ENCODE measurements at regions not wholly inside any gene's neighbourhood (a gene's known extent, or its start where the extent isn't known, plus 50 kb on each side); places are given as distances from the start of the nearest gene placed in this dataset.

- H3K4ac ChIP-seq (ENCODE audit: low read depth, low read length) = no peak overlapping the region
- no peaks in the 10 kb centered on the region for H3K27me3 ChIP-seq (ENCODE audit: insufficient read depth, low read length, poor library complexity)
- H3K23ac ChIP-seq (ENCODE audit: low read length) = no peak overlapping the region
- no peak overlapping the region for H2BK120ac ChIP-seq (ENCODE audit: low read depth, low read length)
- no peaks in the 10 kb centered on the region for H3K4me1 ChIP-seq (ENCODE audit: control insufficient read depth, low read depth, low read length)
- H2BK15ac ChIP-seq (replicated peaks; ENCODE audit: low read depth) = no peak overlapping the region
- H2AK5ac ChIP-seq (ENCODE audit: low read length) = no peak overlapping the region
- H3K79me2 ChIP-seq (ENCODE audit: control insufficient read depth, insufficient read depth, low read length) = no peaks in the 10 kb centered on the region
- no peak overlapping the region for H3K9ac ChIP-seq (ENCODE audit: low read length)
- no peak overlapping the region for H3K4me3 ChIP-seq (ENCODE audit: low read length)
- H4K5ac ChIP-seq (ENCODE audit: low read length) = no peak overlapping the region
- H3K4me2 ChIP-seq (ENCODE audit: low read length) = no peak overlapping the region
- H4K8ac ChIP-seq (ENCODE audit: low read depth, low read length) = no peak overlapping the region
- no peaks in the 10 kb centered on the region for H3K79me1 ChIP-seq (ENCODE audit: low read length)
- H2BK5ac ChIP-seq (ENCODE audit: low read length) = no peak overlapping the region
- no peaks in the 10 kb centered on the region for H3K36me3 ChIP-seq (ENCODE audit: control insufficient read depth, insufficient read depth, low read length)
- no peak overlapping the region for H3K27ac ChIP-seq (ENCODE audit: low read depth, low read length)
- no peak for DNase-seq
- no CpG with 5 or more reads among the region's 1 CpG for WGBS (ENCODE audit: extremely low coverage, insufficient coverage, low lambda C conversion rate)
- H3K56ac ChIP-seq (ENCODE audit: low read length) = no peak overlapping the region
- H3K18ac ChIP-seq (ENCODE audit: low read length) = no peak overlapping the region
Observed at GRCh38 chr7:115775981-115776380, 254.6 kb downstream of the TFEC start.

- H3K79me2 ChIP-seq (ENCODE audit: control insufficient read depth, insufficient read depth, low read length) = no peaks in the 10 kb centered on the region
- no peak overlapping the region for H3K4ac ChIP-seq (ENCODE audit: low read depth, low read length)
- H3K56ac ChIP-seq (ENCODE audit: low read length) = no peak overlapping the region
- no peaks in the 10 kb centered on the region for H3K27me3 ChIP-seq (ENCODE audit: insufficient read depth, low read length, poor library complexity)
- H2BK120ac ChIP-seq (ENCODE audit: low read depth, low read length) = no peak overlapping the region
- no peak overlapping the region for H3K9ac ChIP-seq (ENCODE audit: low read length)
- H3K18ac ChIP-seq (ENCODE audit: low read length) = no peak overlapping the region
- H3K4me1 ChIP-seq (ENCODE audit: control insufficient read depth, low read depth, low read length) = no peaks in the 10 kb centered on the region
- H2BK15ac ChIP-seq (replicated peaks; ENCODE audit: low read depth) = no peak overlapping the region
- H3K4me3 ChIP-seq (ENCODE audit: low read length) = no peak overlapping the region
- H3K79me1 ChIP-seq (ENCODE audit: low read length) = no peaks in the 10 kb centered on the region
- H3K36me3 ChIP-seq (ENCODE audit: control insufficient read depth, insufficient read depth, low read length) = no peaks in the 10 kb centered on the region
- H3K23ac ChIP-seq (ENCODE audit: low read length) = no peak overlapping the region
- H3K4me2 ChIP-seq (ENCODE audit: low read length) = no peak overlapping the region
- peak; percentile 42 for DNase-seq
- H2BK5ac ChIP-seq (ENCODE audit: low read length) = no peak overlapping the region
- no peak overlapping the region for H4K8ac ChIP-seq (ENCODE audit: low read depth, low read length)
- H2AK5ac ChIP-seq (ENCODE audit: low read length) = no peak overlapping the region
- H4K5ac ChIP-seq (ENCODE audit: low read length) = no peak overlapping the region
- WGBS (ENCODE audit: extremely low coverage, insufficient coverage, low lambda C conversion rate) = no CpG with 5 or more reads among the region's 8 CpGs
- H3K27ac ChIP-seq (ENCODE audit: low read depth, low read length) = no peak overlapping the region
Observed at GRCh38 chr7:115763347-115763746, 267.2 kb downstream of the TFEC start.

- Histone ChIP-seq H3K4me3 (ENCODE audit: low read length) (no peak overlapping the region), H3K4ac (ENCODE audit: low read depth, low read length) (no peak overlapping the region), H3K27me3 (ENCODE audit: insufficient read depth, low read length, poor library complexity) (no peaks in the 10 kb centered on the region), H3K4me1 (ENCODE audit: control insufficient read depth, low read depth, low read length) (no peaks in the 10 kb centered on the region), H3K79me1 (ENCODE audit: low read length) (no peaks in the 10 kb centered on the region), H3K18ac (ENCODE audit: low read length) (no peak overlapping the region), H4K5ac (ENCODE audit: low read length) (no peak overlapping the region), H3K4me2 (ENCODE audit: low read length) (no peak overlapping the region), H3K27ac (ENCODE audit: low read depth, low read length) (no peak overlapping the region), H4K8ac (ENCODE audit: low read depth, low read length) (no peak overlapping the region), H2BK5ac (ENCODE audit: low read length) (no peak overlapping the region), H2AK5ac (ENCODE audit: low read length) (no peak overlapping the region), H3K36me3 (ENCODE audit: control insufficient read depth, insufficient read depth, low read length) (no peaks in the 10 kb centered on the region), H3K23ac (ENCODE audit: low read length) (no peak overlapping the region), H2BK120ac (ENCODE audit: low read depth, low read length) (no peak overlapping the region), H3K9ac (ENCODE audit: low read length) (no peak overlapping the region), H3K56ac (ENCODE audit: low read length) (no peak overlapping the region), H3K79me2 (ENCODE audit: control insufficient read depth, insufficient read depth, low read length) (no peaks in the 10 kb centered on the region), H2BK15ac (replicated peaks; ENCODE audit: low read depth) (no peak overlapping the region)
- WGBS (ENCODE audit: extremely low coverage, insufficient coverage, low lambda C conversion rate) = 100% methylated on average over 2 of the region's 3 CpGs
- DNase-seq = no peak
Observed at GRCh38 chr7:115758025-115758424, 272.5 kb downstream of the TFEC start.

- Histone ChIP-seq H3K4me2 (ENCODE audit: low read length) (no peak overlapping the region), H2BK15ac (replicated peaks; ENCODE audit: low read depth) (no peak overlapping the region), H3K4me3 (ENCODE audit: low read length) (no peak overlapping the region), H3K23ac (ENCODE audit: low read length) (no peak overlapping the region), H3K56ac (ENCODE audit: low read length) (no peak overlapping the region), H3K9ac (ENCODE audit: low read length) (no peak overlapping the region), H3K4me1 (ENCODE audit: control insufficient read depth, low read depth, low read length) (no peaks in the 10 kb centered on the region), H2BK5ac (ENCODE audit: low read length) (no peak overlapping the region), H4K5ac (ENCODE audit: low read length) (no peak overlapping the region), H3K79me2 (ENCODE audit: control insufficient read depth, insufficient read depth, low read length) (no peaks in the 10 kb centered on the region), H3K27me3 (ENCODE audit: insufficient read depth, low read length, poor library complexity) (no peaks in the 10 kb centered on the region), H3K4ac (ENCODE audit: low read depth, low read length) (no peak overlapping the region), H4K8ac (ENCODE audit: low read depth, low read length) (no peak overlapping the region), H2BK120ac (ENCODE audit: low read depth, low read length) (no peak overlapping the region), H3K79me1 (ENCODE audit: low read length) (no peaks in the 10 kb centered on the region), H3K36me3 (ENCODE audit: control insufficient read depth, insufficient read depth, low read length) (no peaks in the 10 kb centered on the region), H3K18ac (ENCODE audit: low read length) (no peak overlapping the region), H3K27ac (ENCODE audit: low read depth, low read length) (no peak overlapping the region), H2AK5ac (ENCODE audit: low read length) (no peak overlapping the region)
- DNase-seq = no peak
- no CpG with 5 or more reads among the region's 2 CpGs for WGBS (ENCODE audit: extremely low coverage, insufficient coverage, low lambda C conversion rate)
Observed at GRCh38 chr7:115754226-115754625, 276.3 kb downstream of the TFEC start.

GRCh38 chr7:115749924-115750323 is 280.6 kb downstream of the TFEC start:
- Histone ChIP-seq H3K4me2 (ENCODE audit: low read length) (no peak overlapping the region), H3K56ac (ENCODE audit: low read length) (no peak overlapping the region), H2BK15ac (replicated peaks; ENCODE audit: low read depth) (no peak overlapping the region), H2AK5ac (ENCODE audit: low read length) (no peak overlapping the region), H3K23ac (ENCODE audit: low read length) (no peak overlapping the region), H2BK120ac (ENCODE audit: low read depth, low read length) (no peak overlapping the region), H3K4ac (ENCODE audit: low read depth, low read length) (no peak overlapping the region), H3K9ac (ENCODE audit: low read length) (no peak overlapping the region), H3K79me1 (ENCODE audit: low read length) (no peaks in the 10 kb centered on the region), H3K36me3 (ENCODE audit: control insufficient read depth, insufficient read depth, low read length) (no peaks in the 10 kb centered on the region), H3K4me1 (ENCODE audit: control insufficient read depth, low read depth, low read length) (no peaks in the 10 kb centered on the region), H3K4me3 (ENCODE audit: low read length) (no peak overlapping the region), H2BK5ac (ENCODE audit: low read length) (no peak overlapping the region), H4K5ac (ENCODE audit: low read length) (no peak overlapping the region), H3K18ac (ENCODE audit: low read length) (no peak overlapping the region), H3K27me3 (ENCODE audit: insufficient read depth, low read length, poor library complexity) (no peaks in the 10 kb centered on the region), H4K8ac (ENCODE audit: low read depth, low read length) (no peak overlapping the region), H3K27ac (ENCODE audit: low read depth, low read length) (no peak overlapping the region), H3K79me2 (ENCODE audit: control insufficient read depth, insufficient read depth, low read length) (no peaks in the 10 kb centered on the region)
- DNase-seq = no peak
- WGBS (ENCODE audit: extremely low coverage, insufficient coverage, low lambda C conversion rate) = no CpG with 5 or more reads among the region's 6 CpGs

- peak; percentile 32 for DNase-seq
- H3K79me2 ChIP-seq (ENCODE audit: control insufficient read depth, insufficient read depth, low read length) = no peaks in the 10 kb centered on the region
- H2BK15ac ChIP-seq (replicated peaks; ENCODE audit: low read depth) = no peak overlapping the region
- no peaks in the 10 kb centered on the region for H3K79me1 ChIP-seq (ENCODE audit: low read length)
- H3K18ac ChIP-seq (ENCODE audit: low read length) = no peak overlapping the region
- no peak overlapping the region for H3K4ac ChIP-seq (ENCODE audit: low read depth, low read length)
- no peak overlapping the region for H2BK5ac ChIP-seq (ENCODE audit: low read length)
- no peaks in the 10 kb centered on the region for H3K4me1 ChIP-seq (ENCODE audit: control insufficient read depth, low read depth, low read length)
- no peak overlapping the region for H3K4me3 ChIP-seq (ENCODE audit: low read length)
- no peak overlapping the region for H2AK5ac ChIP-seq (ENCODE audit: low read length)
- no peak overlapping the region for H3K23ac ChIP-seq (ENCODE audit: low read length)
- H3K36me3 ChIP-seq (ENCODE audit: control insufficient read depth, insufficient read depth, low read length) = no peaks in the 10 kb centered on the region
- no peak overlapping the region for H3K27ac ChIP-seq (ENCODE audit: low read depth, low read length)
- no peak overlapping the region for H3K9ac ChIP-seq (ENCODE audit: low read length)
- H3K4me2 ChIP-seq (ENCODE audit: low read length) = no peak overlapping the region
- no peak overlapping the region for H4K5ac ChIP-seq (ENCODE audit: low read length)
- H4K8ac ChIP-seq (ENCODE audit: low read depth, low read length) = no peak overlapping the region
- H2BK120ac ChIP-seq (ENCODE audit: low read depth, low read length) = no peak overlapping the region
- WGBS (ENCODE audit: extremely low coverage, insufficient coverage, low lambda C conversion rate) = no CpG with 5 or more reads among the region's 5 CpGs
- H3K27me3 ChIP-seq (ENCODE audit: insufficient read depth, low read length, poor library complexity) = no peaks in the 10 kb centered on the region
- no peak overlapping the region for H3K56ac ChIP-seq (ENCODE audit: low read length)
Observed at GRCh38 chr7:115748123-115748738, 282.3 kb downstream of the TFEC start.

Measured in mesendoderm (in vitro differentiated cells).